ENCODE measurements at regions not wholly inside any gene's neighbourhood (a gene's known extent, or its start where the extent isn't known, plus 50 kb on each side); places are given as distances from the start of the nearest gene placed in this dataset.

- Mint-ChIP-seq H3K36me3 (no peaks in the 10 kb centered on the region), H3K4me3 (no peak overlapping the region), H3K4me1 (no peaks in the 10 kb centered on the region), H3K27me3 (ENCODE audit: insufficient read depth, low read depth) (no peaks in the 10 kb centered on the region), H3K9me3 (no peaks in the 10 kb centered on the region), H3K27ac (no peak overlapping the region)
- Histone ChIP-seq H3K36me3 (no peaks in the 10 kb centered on the region), H3K4me3 (no peak overlapping the region), H3K4me1 (no peaks in the 10 kb centered on the region), H2AFZ (replicated peaks) (no peak overlapping the region), H3K79me2 (ENCODE audit: low read depth) (no peaks in the 10 kb centered on the region), H3F3A (ENCODE audit: low read depth) (no peaks in the 10 kb centered on the region), H3K9me3 (ENCODE audit: low read depth) (no peaks in the 10 kb centered on the region), H3K4me2 (no peak overlapping the region), H3K27me3 (no peaks in the 10 kb centered on the region), H3K9ac (no peak overlapping the region), H4K20me1 (ENCODE audit: low read depth) (no peaks in the 10 kb centered on the region), H3K27ac (no peak overlapping the region)
- TF ChIP-seq, protein P1, sequence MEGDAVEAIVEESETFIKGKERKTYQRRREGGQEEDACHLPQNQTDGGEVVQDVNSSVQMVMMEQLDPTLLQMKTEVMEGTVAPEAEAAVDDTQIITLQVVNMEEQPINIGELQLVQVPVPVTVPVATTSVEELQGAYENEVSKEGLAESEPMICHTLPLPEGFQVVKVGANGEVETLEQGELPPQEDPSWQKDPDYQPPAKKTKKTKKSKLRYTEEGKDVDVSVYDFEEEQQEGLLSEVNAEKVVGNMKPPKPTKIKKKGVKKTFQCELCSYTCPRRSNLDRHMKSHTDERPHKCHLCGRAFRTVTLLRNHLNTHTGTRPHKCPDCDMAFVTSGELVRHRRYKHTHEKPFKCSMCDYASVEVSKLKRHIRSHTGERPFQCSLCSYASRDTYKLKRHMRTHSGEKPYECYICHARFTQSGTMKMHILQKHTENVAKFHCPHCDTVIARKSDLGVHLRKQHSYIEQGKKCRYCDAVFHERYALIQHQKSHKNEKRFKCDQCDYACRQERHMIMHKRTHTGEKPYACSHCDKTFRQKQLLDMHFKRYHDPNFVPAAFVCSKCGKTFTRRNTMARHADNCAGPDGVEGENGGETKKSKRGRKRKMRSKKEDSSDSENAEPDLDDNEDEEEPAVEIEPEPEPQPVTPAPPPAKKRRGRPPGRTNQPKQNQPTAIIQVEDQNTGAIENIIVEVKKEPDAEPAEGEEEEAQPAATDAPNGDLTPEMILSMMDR (IDR thresholded peaks at IDR 0.05) = no peak
- TF ChIP-seq EZH2phosphoT487 (IDR thresholded peaks at IDR 0.05) (no peak), EZH2 (IDR thresholded peaks at IDR 0.05) (no peak)
- DNase-seq (ENCODE audit: low spot score) = no peak
Measured at GRCh38 chr4:33579951-33580350, 2664.4 kb downstream of the ARAP2 start.

DNA sequence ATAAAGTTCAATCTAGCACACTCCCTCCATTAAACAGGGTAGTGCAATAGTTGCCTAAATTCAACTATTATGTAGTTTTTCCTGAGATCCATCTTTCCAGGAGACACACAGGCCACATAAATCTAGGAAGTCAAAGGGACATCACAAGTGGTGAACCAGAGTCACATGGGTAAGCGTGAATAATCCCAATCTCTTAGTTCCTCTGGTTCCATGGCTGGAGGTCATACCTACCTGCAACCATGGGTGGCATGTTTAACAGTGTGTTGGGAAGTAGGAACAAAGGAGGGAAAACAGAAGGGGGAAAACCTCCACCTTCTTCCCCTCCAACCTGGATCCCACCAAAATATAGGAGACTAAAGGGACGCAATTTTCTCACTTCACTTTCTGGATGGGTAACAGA is 2651.6 kb downstream of the ARAP2 start:
- no peaks in the 10 kb centered on the region for H3K4me1 ChIP-seq
- no peak overlapping the region for H3K9ac ChIP-seq
- Mint-ChIP-seq H3K4me3 (no peak overlapping the region), H3K4me1 (no peaks in the 10 kb centered on the region), H3K27me3 (ENCODE audit: insufficient read depth, low read depth) (peaks cover 3% of the 10 kb centered on the region), H3K27ac (no peak overlapping the region), H3K9me3 (peaks cover 46% of the 10 kb centered on the region), H3K36me3 (no peaks in the 10 kb centered on the region)
- no peaks in the 10 kb centered on the region for H3K79me2 ChIP-seq (ENCODE audit: low read depth)
- peaks cover 31% of the 10 kb centered on the region for H3K9me3 ChIP-seq (ENCODE audit: low read depth)
- no peak for DNase-seq (ENCODE audit: low spot score)
- TF ChIP-seq, protein P1 (IDR thresholded peaks at IDR 0.05) = no peak
- H3K4me2 ChIP-seq = no peak overlapping the region
- no peaks in the 10 kb centered on the region for H3K27me3 ChIP-seq
- H2AFZ ChIP-seq (replicated peaks) = no peak overlapping the region
- H3F3A ChIP-seq (ENCODE audit: low read depth) = no peaks in the 10 kb centered on the region
- no peaks in the 10 kb centered on the region for H4K20me1 ChIP-seq (ENCODE audit: low read depth)
- no peak overlapping the region for H3K4me3 ChIP-seq
- no peak overlapping the region for H3K27ac ChIP-seq
- peaks cover 7% of the 10 kb centered on the region for H3K36me3 ChIP-seq

DNA sequence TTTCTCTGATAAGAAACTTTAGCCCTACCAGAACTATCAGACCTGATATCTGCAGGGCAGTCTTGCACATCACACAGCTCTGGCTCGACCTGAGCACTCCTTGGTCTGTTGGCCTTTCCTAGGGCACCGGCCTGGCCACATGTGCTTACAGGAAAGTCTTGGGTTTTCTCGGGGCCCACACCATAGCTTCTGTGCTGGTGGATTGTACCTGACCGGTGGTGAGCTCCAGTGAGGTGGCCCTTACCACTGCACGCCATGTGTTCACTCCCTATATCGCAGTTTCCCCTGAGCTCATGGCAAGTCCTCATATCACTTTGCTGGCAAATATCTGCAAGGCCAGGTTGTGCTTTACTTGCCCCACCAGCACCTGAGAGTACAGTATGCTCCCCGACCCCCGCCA is 2637.4 kb downstream of the ARAP2 start:
- H3K4me1 ChIP-seq = no peaks in the 10 kb centered on the region
- Mint-ChIP-seq H3K4me3 (no peak overlapping the region), H3K36me3 (no peaks in the 10 kb centered on the region), H3K27ac (no peak overlapping the region), H3K27me3 (ENCODE audit: insufficient read depth, low read depth) (no peaks in the 10 kb centered on the region), H3K4me1 (no peaks in the 10 kb centered on the region), H3K9me3 (peaks cover 4% of the 10 kb centered on the region)
- no peak for TF ChIP-seq EZH2 (IDR thresholded peaks at IDR 0.05)
- TF ChIP-seq EZH2phosphoT487 (IDR thresholded peaks at IDR 0.05) = no peak
- TF ChIP-seq, protein P1 (IDR thresholded peaks at IDR 0.05) = no peak
- no peaks in the 10 kb centered on the region for H4K20me1 ChIP-seq (ENCODE audit: low read depth)
- H3K9me3 ChIP-seq (ENCODE audit: low read depth) = no peaks in the 10 kb centered on the region
- no peaks in the 10 kb centered on the region for H3K79me2 ChIP-seq (ENCODE audit: low read depth)
- no peak overlapping the region for H3K4me3 ChIP-seq
- H3F3A ChIP-seq (ENCODE audit: low read depth) = no peaks in the 10 kb centered on the region
- no peaks in the 10 kb centered on the region for H3K36me3 ChIP-seq
- DNase-seq (ENCODE audit: low spot score) = no peak
- H2AFZ ChIP-seq (replicated peaks) = no peak overlapping the region
- H3K27ac ChIP-seq = no peak overlapping the region
- H3K27me3 ChIP-seq = no peaks in the 10 kb centered on the region
- no peak overlapping the region for H3K4me2 ChIP-seq
- H3K9ac ChIP-seq = no peak overlapping the region

- no peaks in the 10 kb centered on the region for H4K20me1 ChIP-seq (ENCODE audit: low read depth)
- H3F3A ChIP-seq (ENCODE audit: low read depth) = no peaks in the 10 kb centered on the region
- H3K4me3 Mint-ChIP-seq = no peak overlapping the region
- no peak overlapping the region for H3K9ac ChIP-seq
- H3K27ac Mint-ChIP-seq = no peak overlapping the region
- no peaks in the 10 kb centered on the region for H3K79me2 ChIP-seq (ENCODE audit: low read depth)
- no peak overlapping the region for H3K4me3 ChIP-seq
- no peaks in the 10 kb centered on the region for H3K9me3 ChIP-seq (ENCODE audit: low read depth)
- no peaks in the 10 kb centered on the region for H3K4me1 ChIP-seq
- H3K27me3 Mint-ChIP-seq (ENCODE audit: insufficient read depth, low read depth) = no peaks in the 10 kb centered on the region
- TF ChIP-seq EZH2 (IDR thresholded peaks at IDR 0.05) = no peak
- TF ChIP-seq EZH2phosphoT487 (IDR thresholded peaks at IDR 0.05) = no peak
- TF ChIP-seq, protein P1 (IDR thresholded peaks at IDR 0.05) = no peak
- no peaks in the 10 kb centered on the region for H3K36me3 Mint-ChIP-seq
- H3K4me1 Mint-ChIP-seq = peaks cover 2% of the 10 kb centered on the region
- no peak for DNase-seq (ENCODE audit: low spot score)
- H2AFZ ChIP-seq (replicated peaks) = no peak overlapping the region
- H3K4me2 ChIP-seq = no peak overlapping the region
- H3K9me3 Mint-ChIP-seq = peaks cover 2% of the 10 kb centered on the region
- H3K27ac ChIP-seq = no peak overlapping the region
- H3K36me3 ChIP-seq = no peaks in the 10 kb centered on the region
- no peaks in the 10 kb centered on the region for H3K27me3 ChIP-seq
Measured at GRCh38 chr4:33616121-33616520, 2628.2 kb downstream of the ARAP2 start.

Measured in neural progenitor cell (in vitro differentiated cells).